Brain microvascular endothelial cell (primary cell): ENCODE measurements at regions not wholly inside any gene's neighbourhood (a gene's known extent, or its start where the extent isn't known, plus 50 kb on each side); places are given as distances from the start of the nearest gene placed in this dataset.

Experiments
- DNase-seq: peaks from one replicate; pipeline ENCODE4 v3.0.0-alpha.2; 2020
- H3K27ac ChIP-seq: fragments of 250-450 bp; sonication (Bioruptor Pico); 2 replicates; pipeline ENCODE4 v1.5.1; 2020; ENCODE audit warnings: mild to moderate bottlenecking, moderate library complexity
- H3K27me3 ChIP-seq: fragments of 250-450 bp; sonication (Bioruptor Pico); replicated peaks from 2 replicates; pipeline ENCODE4 v1.5.1; 2020; ENCODE audit warnings: mild to moderate bottlenecking
- H3K36me3 ChIP-seq: fragments of 250-450 bp; sonication (Bioruptor Pico); replicated peaks from 2 replicates; pipeline ENCODE4 v1.5.1; 2020; ENCODE audit warnings: mild to moderate bottlenecking
- H3K4me3 ChIP-seq: 2 replicates; pipeline ENCODE4 v1.5.1; 2011; ENCODE audit warnings: low read depth, mild to moderate bottlenecking, control low read depth, low read length, moderate library complexity
- in situ Hi-C: cut with HindIII; loops from 2 replicates; pipeline ENCODE4 v1.10.0; 2017; ENCODE audit warnings: low sequenced_read_pairs, low pct_ligation_motif_present
- TF ChIP-seq, protein P1 (sequence below): IDR thresholded peaks from 2 replicates; pipeline ENCODE4 v1.5.1; 2011; ENCODE audit warnings: low read depth, mild to moderate bottlenecking, moderate library complexity, low read length, control low read depth, inconsistent platforms; ENCODE audit errors: missing control alignments

GRCh38 chr15:29624271-29624670 is 198.0 kb downstream of the TJP1 start:
- H3K27ac ChIP-seq: no peak overlapping the region
- DNase-seq: no peak
- no peak overlapping the region for H3K4me3 ChIP-seq
- in situ Hi-C loops: no loop called here
- no peaks in the 10 kb centered on the region for H3K27me3 ChIP-seq
- H3K36me3 ChIP-seq: no peaks in the 10 kb centered on the region
- TF ChIP-seq, protein P1, sequence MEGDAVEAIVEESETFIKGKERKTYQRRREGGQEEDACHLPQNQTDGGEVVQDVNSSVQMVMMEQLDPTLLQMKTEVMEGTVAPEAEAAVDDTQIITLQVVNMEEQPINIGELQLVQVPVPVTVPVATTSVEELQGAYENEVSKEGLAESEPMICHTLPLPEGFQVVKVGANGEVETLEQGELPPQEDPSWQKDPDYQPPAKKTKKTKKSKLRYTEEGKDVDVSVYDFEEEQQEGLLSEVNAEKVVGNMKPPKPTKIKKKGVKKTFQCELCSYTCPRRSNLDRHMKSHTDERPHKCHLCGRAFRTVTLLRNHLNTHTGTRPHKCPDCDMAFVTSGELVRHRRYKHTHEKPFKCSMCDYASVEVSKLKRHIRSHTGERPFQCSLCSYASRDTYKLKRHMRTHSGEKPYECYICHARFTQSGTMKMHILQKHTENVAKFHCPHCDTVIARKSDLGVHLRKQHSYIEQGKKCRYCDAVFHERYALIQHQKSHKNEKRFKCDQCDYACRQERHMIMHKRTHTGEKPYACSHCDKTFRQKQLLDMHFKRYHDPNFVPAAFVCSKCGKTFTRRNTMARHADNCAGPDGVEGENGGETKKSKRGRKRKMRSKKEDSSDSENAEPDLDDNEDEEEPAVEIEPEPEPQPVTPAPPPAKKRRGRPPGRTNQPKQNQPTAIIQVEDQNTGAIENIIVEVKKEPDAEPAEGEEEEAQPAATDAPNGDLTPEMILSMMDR: no peak

- Histone ChIP-seq H3K27ac (no peak overlapping the region), H3K36me3 (no peaks in the 10 kb centered on the region), H3K4me3 (no peak overlapping the region), H3K27me3 (no peaks in the 10 kb centered on the region)
- TF ChIP-seq, protein P1: no peak
- DNase-seq: no peak
- in situ Hi-C loops: no loop called here
These were observed 199.1 kb downstream of the TJP1 start for GRCh38 chr15:29623116-29623639.

- no peaks in the 10 kb centered on the region for H3K36me3 ChIP-seq
- H3K4me3 ChIP-seq: no peak overlapping the region
- H3K27ac ChIP-seq: no peak overlapping the region
- no peak for DNase-seq
- H3K27me3 ChIP-seq: no peaks in the 10 kb centered on the region
- in situ Hi-C loops: no loop called here
- TF ChIP-seq, protein P1: no peak
These were observed 199.6 kb downstream of the TJP1 start for GRCh38 chr15:29622637-29623036.

DNA sequence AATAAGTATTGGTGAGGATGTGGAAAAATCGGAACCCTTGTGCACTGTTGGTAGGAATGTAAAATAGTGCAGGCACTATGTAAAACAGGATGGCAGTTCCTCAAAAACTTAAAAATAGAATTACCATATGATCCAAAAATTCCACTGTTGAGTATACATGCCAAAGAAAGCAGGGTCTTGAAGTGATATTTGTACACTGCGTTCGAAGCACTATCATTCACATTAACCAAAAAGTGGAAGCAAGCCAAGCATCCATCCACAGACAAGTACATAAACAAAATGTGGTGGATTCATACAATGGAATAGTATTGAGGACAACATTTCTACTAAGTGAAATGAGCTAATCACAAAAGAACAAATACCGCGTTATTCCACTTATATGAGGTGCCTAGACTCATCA is 200.7 kb downstream of the TJP1 start:
- TF ChIP-seq, protein P1: no peak
- DNase-seq: no peak
- H3K27me3 ChIP-seq: no peaks in the 10 kb centered on the region
- H3K36me3 ChIP-seq: no peaks in the 10 kb centered on the region
- no peak overlapping the region for H3K27ac ChIP-seq
- no peak overlapping the region for H3K4me3 ChIP-seq
- in situ Hi-C loops: no loop called here

GRCh38 chr15:29618586-29618985 is 203.7 kb downstream of the TJP1 start:
- no peak for DNase-seq
- TF ChIP-seq, protein P1: no peak
- in situ Hi-C loops: no loop called here
- Histone ChIP-seq H3K4me3 (no peak overlapping the region), H3K36me3 (no peaks in the 10 kb centered on the region), H3K27me3 (no peaks in the 10 kb centered on the region), H3K27ac (no peak overlapping the region)

DNA sequence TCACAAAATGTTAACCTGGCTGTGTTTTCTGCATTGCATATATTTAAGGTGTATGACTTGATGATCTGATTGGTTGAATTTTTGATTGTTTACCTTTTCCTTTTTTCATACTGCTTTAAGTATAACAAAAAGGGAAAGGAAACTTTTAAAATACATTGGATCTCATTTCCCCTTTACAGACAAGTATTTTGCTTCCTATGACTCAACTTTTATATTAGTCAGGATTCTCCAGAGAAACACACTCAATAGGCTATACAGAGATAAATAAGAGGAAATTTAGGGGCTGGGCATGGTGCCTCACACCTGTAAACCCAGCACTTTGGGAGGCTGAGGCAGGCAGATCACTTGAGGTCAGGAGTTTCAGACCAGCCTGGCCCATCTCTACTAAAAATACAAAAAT is 205.8 kb downstream of the TJP1 start:
- TF ChIP-seq, protein P1: no peak
- H3K27me3 ChIP-seq: no peaks in the 10 kb centered on the region
- no peaks in the 10 kb centered on the region for H3K36me3 ChIP-seq
- H3K4me3 ChIP-seq: no peak overlapping the region
- no peak overlapping the region for H3K27ac ChIP-seq
- no peak for DNase-seq
- in situ Hi-C loops: no loop called here
